Heart left ventricle (tissue), 16 donors: ENCODE measurements at regions not wholly inside any gene's neighbourhood (a gene's known extent, or its start where the extent isn't known, plus 50 kb on each side); places are given as distances from the start of the nearest gene placed in this dataset.

Source experiments
- ATAC-seq, 4 donors: fragments of 200-7000 bp; cut with Tn5 transposase; one replicate each; pipeline ENCODE4 v1.9.1; 2020 to 2022; ENCODE audit warnings: moderate library complexity in 4 of 4, mild to moderate bottlenecking in 3 of 4, moderate number of reproducible peaks in 1 of 4
- DNase-seq, 5 donors: peaks; one replicate each; pipeline ENCODE4 v3.0.0-alpha.2; 2020
- H3K27ac ChIP-seq, 12 donors: fragments of 200-600 bp; sonication (generic) in 4 of 12; one replicate each; pipeline versions ENCODE4 v1.5.0 to v1.8.0; 2016 to 2022; ENCODE audit warnings: mild to moderate bottlenecking in 2 of 12
- H3K27me3 ChIP-seq, 9 donors: fragments of 200-600 bp; sonication (generic) in 2 of 9; one replicate each; pipeline versions ENCODE4 v1.5.1 to v1.8.0; 2016 to 2022; ENCODE audit warnings: mild to moderate bottlenecking in 3 of 9
- H3K36me3 ChIP-seq, 9 donors: fragments of 200-600 bp; sonication (generic) in 2 of 9; one replicate each; pipeline versions ENCODE4 v1.5.0 to v1.8.0; 2018 to 2022; ENCODE audit warnings: mild to moderate bottlenecking in 2 of 9
- H3K4me1 ChIP-seq, 12 donors: fragments of 200-600 bp; sonication (generic) in 4 of 12; one replicate each; pipeline versions ENCODE4 v1.5.0 to v1.8.0; 2016 to 2022; ENCODE audit warnings: mild to moderate bottlenecking in 3 of 12
- H3K4me3 ChIP-seq, 12 donors: fragments of 200-600 bp; sonication (generic) in 4 of 12; one replicate each; pipeline versions ENCODE4 v1.5.0 to v1.8.0; 2017 to 2022; ENCODE audit warnings: mild to moderate bottlenecking in 9 of 12, moderate library complexity in 4 of 12
- H3K9me3 ChIP-seq, 12 donors: fragments of 200-600 bp; sonication (generic) in 4 of 12; one replicate each; pipeline versions ENCODE4 v1.5.0 to v1.8.0; 2016 to 2022; ENCODE audit warnings: mild to moderate bottlenecking in 1 of 12
- POLR2A ChIP-seq, 2 donors: fragments of 450-650 bp; IDR thresholded peaks; one replicate each; pipeline ENCODE4 v1.6.1; 2017; ENCODE audit warnings: antibody characterized with exemption in 2 of 2, mild to moderate bottlenecking in 2 of 2, moderate library complexity in 2 of 2
- WGBS, 4 donors: extraction: QIAGEN DNeasy Blood & Tissue Kit in 2 of 4; methylation state at CpG; one replicate each; pipeline versions ENCODE4 v1.1.5 to v1.1.7; 2013 to 2018; 5-methylcytosine and 5-hydroxymethylcytosine counted together
- intact Hi-C, 10 donors: fragments of 100-400 bp; cut with DNase I; formaldehyde crosslinking; loops; one replicate each; pipeline versions ENCODE4 v1.11.1 to v1.14.2; 2022
- TF ChIP-seq, protein P1 (sequence below), 12 donors: fragments of 200-600 bp; sonication (generic) in 4 of 12; IDR thresholded peaks; one replicate each; pipeline versions ENCODE4 v1.5.0 to v1.8.0; 2018 to 2022; ENCODE audit warnings: antibody characterized with exemption in 12 of 12, mild to moderate bottlenecking in 5 of 12
- donor health status: ischemic (EF 13 %, LVEDD 7.1; RV severe dilation, severe dysfunction).
- donor health status: healthy with polysubstance abuse.
- donor health status: DM: no; HTN: yes; CAD: no.
- donor health status: DM: no; HTN: no; CAD: no.
- donor health status: ischemic (EF 25% LVEDD 6.9; RV normal size, moderate dysfunction).
- donor health status: ischemic (EF 25% LVEDD 5.7; RV mildly dilated, moderate dysfunction).
- donor health status: healthy.
- donor health status: DM: yes; HTN: yes; CAD: no.
- donor health status: ischemic (EF 35%, LVEDD 5.7; RV mildly dilated, moderate dysfunction).
- donor health status: nonischemic (EF 11% LVEDD 7.7; RV severe dilation, severe dysfunction).
- donor health status: DM: yes; HTN: yes; CAD: no.
- donor health status: PGD.
- donor health status: ischemic (EF 29% LVEDD 5.4; RV normal size, mild dysfunction).
- donor health status: nonischemic (EF 23%, LVEDD 6.1; RV moderate dilation, normal function).

- TF ChIP-seq, protein P1, sequence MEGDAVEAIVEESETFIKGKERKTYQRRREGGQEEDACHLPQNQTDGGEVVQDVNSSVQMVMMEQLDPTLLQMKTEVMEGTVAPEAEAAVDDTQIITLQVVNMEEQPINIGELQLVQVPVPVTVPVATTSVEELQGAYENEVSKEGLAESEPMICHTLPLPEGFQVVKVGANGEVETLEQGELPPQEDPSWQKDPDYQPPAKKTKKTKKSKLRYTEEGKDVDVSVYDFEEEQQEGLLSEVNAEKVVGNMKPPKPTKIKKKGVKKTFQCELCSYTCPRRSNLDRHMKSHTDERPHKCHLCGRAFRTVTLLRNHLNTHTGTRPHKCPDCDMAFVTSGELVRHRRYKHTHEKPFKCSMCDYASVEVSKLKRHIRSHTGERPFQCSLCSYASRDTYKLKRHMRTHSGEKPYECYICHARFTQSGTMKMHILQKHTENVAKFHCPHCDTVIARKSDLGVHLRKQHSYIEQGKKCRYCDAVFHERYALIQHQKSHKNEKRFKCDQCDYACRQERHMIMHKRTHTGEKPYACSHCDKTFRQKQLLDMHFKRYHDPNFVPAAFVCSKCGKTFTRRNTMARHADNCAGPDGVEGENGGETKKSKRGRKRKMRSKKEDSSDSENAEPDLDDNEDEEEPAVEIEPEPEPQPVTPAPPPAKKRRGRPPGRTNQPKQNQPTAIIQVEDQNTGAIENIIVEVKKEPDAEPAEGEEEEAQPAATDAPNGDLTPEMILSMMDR (IDR thresholded peaks at IDR 0.05) = no peak
- TF ChIP-seq POLR2A (IDR thresholded peaks at IDR 0.05) = no peak
- Histone ChIP-seq H3K36me3 (no peaks in the 10 kb centered on the region), H3K9me3 (no peaks in the 10 kb centered on the region), H3K4me3 (no peak overlapping the region), H3K27me3 (no peaks in the 10 kb centered on the region), H3K27ac (no peak overlapping the region), H3K4me1 (no peaks in the 10 kb centered on the region)
- DNase-seq (no peak), ATAC-seq (no peak)
- intact Hi-C loops = no loop called here
- 71 to 83% (median 81%) methylated on average over 1 of the region's 1 CpG for WGBS, 4 donors
Measured at GRCh38 chr7:79622781-79623180, 169.3 kb upstream of the MAGI2 start.

DNA sequence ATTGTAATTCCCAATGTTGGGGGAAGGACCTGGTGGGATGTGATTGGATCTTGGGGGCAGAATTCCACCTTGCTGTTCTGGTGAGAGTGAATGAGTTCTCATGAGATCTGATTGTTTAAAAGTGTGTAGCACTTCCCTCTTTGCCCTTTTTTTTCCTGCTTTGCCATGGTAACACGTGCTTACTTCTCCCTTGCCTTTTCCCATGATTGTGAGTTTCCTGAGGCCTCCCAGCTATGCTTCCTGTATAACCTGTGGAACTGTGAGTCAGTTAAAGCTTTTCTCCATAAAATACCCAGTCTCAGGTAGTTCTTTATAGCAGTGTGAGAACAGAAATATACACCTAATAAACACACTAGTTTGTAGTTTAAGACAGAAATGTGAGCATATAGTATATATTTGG is 166.8 kb upstream of the MAGI2 start:
- TF ChIP-seq, protein P1 (IDR thresholded peaks at IDR 0.05) = no peak
- no peak for TF ChIP-seq POLR2A (IDR thresholded peaks at IDR 0.05)
- no peaks in the 10 kb centered on the region for H3K27me3 ChIP-seq
- no peak for ATAC-seq
- intact Hi-C loops = no loop called here
- no peak overlapping the region for H3K27ac ChIP-seq
- H3K9me3 ChIP-seq = peaks cover 0 to 8% (median 0%) of the 10 kb centered on the region in 12 donors
- WGBS, 4 donors = 26 to 48% (median 39%) methylated on average over 1 of the region's 1 CpG
- no peak overlapping the region for H3K4me3 ChIP-seq
- no peak for DNase-seq
- H3K4me1 ChIP-seq = no peaks in the 10 kb centered on the region
- no peaks in the 10 kb centered on the region for H3K36me3 ChIP-seq

DNA sequence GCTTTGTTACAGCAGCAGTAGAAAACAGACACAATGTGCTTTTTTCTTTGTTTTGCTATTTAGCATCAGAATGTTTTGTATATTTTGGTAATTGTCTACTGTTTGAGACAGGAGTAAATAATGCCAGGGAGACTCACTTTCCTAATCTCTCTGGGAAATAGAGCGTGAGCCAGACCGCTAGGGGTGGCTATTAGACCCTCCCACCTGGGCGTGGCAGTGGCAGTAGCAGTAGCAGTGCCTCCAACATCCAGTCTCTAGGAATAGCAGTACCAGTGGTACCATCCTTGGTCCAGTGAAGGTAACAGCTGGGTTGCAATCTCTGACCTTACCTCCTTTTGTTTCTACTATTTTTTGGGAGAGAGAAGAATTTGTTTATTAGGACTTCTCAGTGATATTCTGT is 165.7 kb upstream of the MAGI2 start:
- Histone ChIP-seq H3K36me3 (no peaks in the 10 kb centered on the region), H3K4me3 (no peak overlapping the region), H3K9me3 (peaks cover 0 to 8% (median 0%) of the 10 kb centered on the region in 12 donors), H3K27me3 (no peaks in the 10 kb centered on the region), H3K27ac (no peak overlapping the region), H3K4me1 (no peaks in the 10 kb centered on the region)
- WGBS, 4 donors = 92 to 95% (median 94%) methylated on average over 3 of the region's 3 CpGs
- intact Hi-C loops = no loop called here
- TF ChIP-seq, protein P1 (IDR thresholded peaks at IDR 0.05) = no peak
- no peak for TF ChIP-seq POLR2A (IDR thresholded peaks at IDR 0.05)
- no peak for ATAC-seq
- no peak for DNase-seq

DNA sequence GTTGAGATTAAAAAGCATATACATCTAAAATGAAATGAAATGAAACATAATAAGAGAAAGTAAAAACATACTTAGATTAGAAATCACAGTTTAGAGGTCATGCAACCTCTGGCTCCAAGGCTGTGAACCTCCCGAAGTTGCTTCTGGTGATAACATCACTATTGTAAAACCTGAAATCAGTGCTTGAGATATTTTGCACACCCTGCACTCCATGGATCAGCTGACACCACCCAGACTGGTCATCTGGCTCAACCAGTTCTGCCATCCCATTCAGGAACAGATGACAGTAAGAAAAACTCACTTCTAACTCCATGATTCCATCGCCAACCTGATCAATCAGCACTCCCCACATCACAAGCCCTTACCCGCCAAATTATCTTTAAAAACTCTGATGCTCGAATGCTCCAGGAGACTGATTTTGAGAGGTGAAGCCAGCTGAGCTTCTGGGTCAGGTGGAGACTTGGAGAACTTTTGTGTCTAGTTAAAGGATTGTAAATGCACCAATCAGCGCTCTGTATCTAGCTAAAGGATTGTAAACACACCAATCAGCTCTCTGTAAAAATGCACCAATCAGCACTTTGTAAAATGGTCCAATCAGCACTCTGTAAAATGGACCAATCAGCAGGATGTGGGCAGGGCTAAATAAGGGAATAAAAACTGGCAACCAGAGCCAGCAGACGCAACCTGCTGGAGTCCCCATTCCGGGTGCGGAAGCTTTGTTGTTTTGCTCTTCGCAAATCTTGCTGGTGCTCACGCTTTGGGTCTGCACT is 162.6 kb upstream of the MAGI2 start:
- no peak overlapping the region for H3K27ac ChIP-seq
- WGBS, 4 donors = 87 to 91% (median 90%) methylated on average over 10 of the region's 10 CpGs
- H3K27me3 ChIP-seq = no peaks in the 10 kb centered on the region
- intact Hi-C loops = no loop called here
- TF ChIP-seq, protein P1 (IDR thresholded peaks at IDR 0.05) = no peak
- no peak for TF ChIP-seq POLR2A (IDR thresholded peaks at IDR 0.05)
- no peaks in the 10 kb centered on the region for H3K36me3 ChIP-seq
- peaks cover 0 to 3% (median 0%) of the 10 kb centered on the region in 12 donors for H3K4me1 ChIP-seq
- H3K9me3 ChIP-seq = peaks cover 0 to 8% (median 0%) of the 10 kb centered on the region in 12 donors
- DNase-seq = no peak
- H3K4me3 ChIP-seq = no peak overlapping the region
- ATAC-seq = no peak
